ENCODE measurements at regions not wholly inside any gene's neighbourhood (a gene's known extent, or its start where the extent isn't known, plus 50 kb on each side); places are given as distances from the start of the nearest gene placed in this dataset.

- no peak for TF ChIP-seq CTCF (conservative IDR thresholded peaks at IDR 0.05; ENCODE audit: low read depth, low read length)
- DNase-seq (ENCODE audit: low read depth): no peak
- no peak overlapping the region for H3K4me3 ChIP-seq (ENCODE audit: low read depth, low read length)
Observed at GRCh38 chr1:29679828-29680558, 443.7 kb downstream of the PTPRU start.

GRCh38 chr1:29679316-29679715 is 443.0 kb downstream of the PTPRU start:
- no peak overlapping the region for H3K4me3 ChIP-seq (ENCODE audit: low read depth, low read length)
- TF ChIP-seq CTCF (conservative IDR thresholded peaks at IDR 0.05; ENCODE audit: low read depth, low read length): no peak
- no peak for DNase-seq (ENCODE audit: low read depth)

GRCh38 chr1:29677028-29678024 is 441.0 kb downstream of the PTPRU start:
- no peak overlapping the region for H3K4me3 ChIP-seq (ENCODE audit: low read depth, low read length)
- no peak for DNase-seq (ENCODE audit: low read depth)
- TF ChIP-seq CTCF (conservative IDR thresholded peaks at IDR 0.05; ENCODE audit: low read depth, low read length): no peak

GRCh38 chr1:29676496-29676895 is 440.2 kb downstream of the PTPRU start:
- no peak overlapping the region for H3K4me3 ChIP-seq (ENCODE audit: low read depth, low read length)
- DNase-seq (ENCODE audit: low read depth): no peak
- no peak for TF ChIP-seq CTCF (conservative IDR thresholded peaks at IDR 0.05; ENCODE audit: low read depth, low read length)

GRCh38 chr1:29675481-29676263 is 439.4 kb downstream of the PTPRU start:
- no peak for TF ChIP-seq CTCF (conservative IDR thresholded peaks at IDR 0.05; ENCODE audit: low read depth, low read length)
- H3K4me3 ChIP-seq (ENCODE audit: low read depth, low read length): no peak overlapping the region
- no peak for DNase-seq (ENCODE audit: low read depth)

- H3K4me3 ChIP-seq (ENCODE audit: low read depth, low read length): no peak overlapping the region
- TF ChIP-seq CTCF (conservative IDR thresholded peaks at IDR 0.05; ENCODE audit: low read depth, low read length): no peak
- DNase-seq (ENCODE audit: low read depth): no peak
Observed at GRCh38 chr1:29674627-29675326, 438.5 kb downstream of the PTPRU start.

Measured in epithelial cell of proximal tubule (primary cell).